Kidney (tissue), 13 donors: ENCODE measurements at regions not wholly inside any gene's neighbourhood (a gene's known extent, or its start where the extent isn't known, plus 50 kb on each side); places are given as distances from the start of the nearest gene placed in this dataset.
A peak's percentile ranks its signal among the peaks of the same experiment; 100 is the strongest.

ENCODE experiments used
- DNase-seq, 5 donors: peaks; one replicate each; pipeline ENCODE4 v3.0.0-alpha.2; 2013 to 2020
- FAIRE-seq: peaks from 2 replicates; lab custom pipeline; 2012; peaks lifted over from hg19 to GRCh38; lab: Jason Lieb, UNC
- H3K27ac ChIP-seq, 2 donors: one replicate each; pipeline ENCODE4 v1.7.0; 2013; ENCODE audit warnings: low read depth in 2 of 2, low read length in 2 of 2, inconsistent platforms in 1 of 2
- H3K27me3 ChIP-seq: one replicate; pipeline ENCODE4 v1.7.1; 2013; ENCODE audit warnings: low read length, inconsistent platforms; ENCODE audit not compliant: control insufficient read depth, insufficient read depth
- H3K36me3 ChIP-seq, 3 donors: one replicate each; pipeline versions ENCODE4 v1.7.0 to v1.7.1; 2013; ENCODE audit warnings: low read length in 3 of 3, control low read depth in 1 of 3, inconsistent platforms in 1 of 3; ENCODE audit not compliant: insufficient read depth in 3 of 3, control insufficient read depth in 2 of 3
- H3K4me1 ChIP-seq, 3 donors: one replicate each; pipeline versions ENCODE4 v1.7.0 to v1.7.1; 2013; ENCODE audit warnings: low read length in 3 of 3, inconsistent platforms in 1 of 3, low read depth in 1 of 3; ENCODE audit not compliant: control insufficient read depth in 2 of 3, insufficient read depth in 2 of 3
- H3K4me3 ChIP-seq, 3 donors: one replicate each; pipeline versions ENCODE4 v1.7.0 to v1.8.1; 2013; ENCODE audit warnings: low read length in 3 of 3, control low read depth in 1 of 3, inconsistent platforms in 1 of 3
- H3K9ac ChIP-seq, 3 donors: one replicate each; pipeline versions ENCODE4 v1.7.0 to v1.7.1; 2013; ENCODE audit warnings: low read length in 3 of 3, control low read depth in 1 of 3, inconsistent platforms in 1 of 3
- H3K9me3 ChIP-seq, 3 donors: one replicate each; pipeline versions ENCODE4 v1.7.0 to v1.7.1; 2013; ENCODE audit warnings: low read length in 3 of 3, control low read depth in 1 of 3, inconsistent platforms in 1 of 3; ENCODE audit not compliant: control insufficient read depth in 2 of 3, insufficient read depth in 1 of 3
- CTCF ChIP-seq: IDR thresholded peaks from 3 replicates; pipeline ENCODE4 v1.5.1; 2012; ENCODE audit warnings: mild to moderate bottlenecking, moderate library complexity, borderline replicate concordance; ENCODE audit not compliant: insufficient read depth; ENCODE audit errors: extremely low read depth
- intact Hi-C: fragments of 100-400 bp; cut with DNase I; formaldehyde crosslinking; loops from one replicate; pipeline ENCODE4 v1.11.1; 2022
- donor health status: control.
- donor health status: control.
- donor health status: control.
- donor health status: control.
- donor health status: control.
- donor health status: DM: yes; HTN: yes; CAD: no.
- donor health status: Normal renal cell carcinoma (clear cell type).

DNA sequence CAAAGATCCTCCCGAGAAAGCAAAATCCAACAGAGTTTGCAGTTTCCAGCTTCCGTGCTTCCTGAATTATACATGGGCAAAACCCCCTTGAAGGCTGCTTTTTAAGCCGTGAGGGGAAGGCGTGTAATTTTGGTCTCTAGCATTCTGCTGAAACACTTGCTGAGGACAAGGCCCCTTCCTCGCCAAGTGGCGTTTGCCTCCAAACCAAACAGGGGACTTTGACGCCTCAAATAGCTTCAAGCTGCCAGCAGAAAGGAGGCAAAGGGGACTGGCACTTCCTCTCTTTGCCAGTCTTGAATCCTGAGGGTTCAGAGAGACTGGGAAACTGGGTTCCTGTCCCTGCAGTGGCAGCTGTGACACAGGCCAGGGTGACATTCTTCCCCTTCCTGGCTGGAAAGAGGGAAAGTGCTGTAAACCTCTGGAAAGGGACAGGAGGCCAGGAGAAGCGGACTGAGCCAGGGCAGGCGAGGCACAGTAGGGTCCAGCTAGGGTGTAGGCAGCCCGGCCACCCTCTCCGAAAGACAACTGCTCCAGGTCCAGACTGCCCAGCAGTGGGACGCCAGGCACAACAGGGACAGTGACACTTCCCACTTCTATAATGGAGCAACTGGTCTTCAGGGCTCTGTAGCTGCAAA, 96.2 kb upstream of the MED13L start:
- peaks cover 0 to 7% (median 6%) of the 10 kb centered on the region in 3 donors for H3K4me1 ChIP-seq
- no peak overlapping the region for H3K27ac ChIP-seq
- no peak overlapping the region for H3K9ac ChIP-seq
- DNase-seq (no peak), FAIRE-seq (no peak)
- TF ChIP-seq CTCF, result no peak
- H3K4me3 ChIP-seq, result no peak overlapping the region
- intact Hi-C loops, result no loop called here
- H3K36me3 ChIP-seq, result peaks cover 0 to 11% (median 0%) of the 10 kb centered on the region in 3 donors
- peaks cover 0 to 10% (median 0%) of the 10 kb centered on the region in 3 donors for H3K9me3 ChIP-seq
- peaks cover 5% of the 10 kb centered on the region for H3K27me3 ChIP-seq

- Histone ChIP-seq H3K9ac (no peak overlapping the region), H3K4me1 (peaks cover 0 to 7% (median 6%) of the 10 kb centered on the region in 3 donors), H3K9me3 (peaks cover 0 to 10% (median 0%) of the 10 kb centered on the region in 3 donors), H3K36me3 (peaks cover 0 to 11% (median 0%) of the 10 kb centered on the region in 3 donors), H3K27me3 (peaks cover 5% of the 10 kb centered on the region), H3K4me3 (no peak overlapping the region), H3K27ac (no peak overlapping the region)
- no peak for TF ChIP-seq CTCF
- DNase-seq, result no peak
- intact Hi-C loops, result no loop called here
- no peak for FAIRE-seq
Measured at GRCh38 chr12:116374207-116374606, 96.7 kb upstream of the MED13L start.

DNA sequence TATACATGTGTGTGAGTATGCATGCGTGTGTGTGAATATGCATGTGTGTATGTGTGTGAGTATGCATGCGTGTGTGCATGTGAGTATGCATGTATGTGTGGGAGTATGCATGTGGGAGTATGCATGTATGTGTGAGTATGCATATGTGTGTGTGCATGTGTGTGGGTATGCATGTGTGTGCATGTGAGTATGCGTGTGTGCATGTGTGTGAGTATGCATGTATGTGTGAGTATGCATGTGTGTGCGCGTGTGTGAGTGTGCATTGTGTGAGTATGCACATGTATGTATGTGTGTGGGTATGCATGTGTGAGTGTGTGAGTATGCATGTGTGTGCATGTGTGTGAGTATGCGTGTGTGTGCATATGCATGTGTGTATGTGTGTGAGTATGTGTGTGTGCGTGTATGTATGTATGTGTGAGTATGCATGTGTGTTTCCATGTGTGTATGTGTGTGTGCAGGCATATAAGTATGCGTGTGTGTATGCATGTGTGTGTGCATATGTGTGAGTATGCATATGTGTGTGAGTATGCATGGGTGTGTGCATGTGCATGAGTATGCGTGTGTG, 97.9 kb upstream of the MED13L start:
- no peak for TF ChIP-seq CTCF
- intact Hi-C loops, result no loop called here
- H3K4me1 ChIP-seq, result peaks cover 0 to 7% (median 6%) of the 10 kb centered on the region in 3 donors
- H3K27ac ChIP-seq, result no peak overlapping the region
- H3K4me3 ChIP-seq, result peak overlapping the region in 1 of 3 donors; percentile 37
- DNase-seq, result no peak
- H3K9me3 ChIP-seq, result peaks cover 0 to 10% (median 0%) of the 10 kb centered on the region in 3 donors
- peaks cover 5% of the 10 kb centered on the region for H3K27me3 ChIP-seq
- peaks cover 0 to 11% (median 0%) of the 10 kb centered on the region in 3 donors for H3K36me3 ChIP-seq
- H3K9ac ChIP-seq, result peak overlapping the region in 1 of 3 donors; percentile 18
- FAIRE-seq, result no peak
